HG02588 (cell line): ENCODE measurements at regions not wholly inside any gene's neighbourhood (a gene's known extent, or its start where the extent isn't known, plus 50 kb on each side); places are given as distances from the start of the nearest gene placed in this dataset.

Experiments
- ATAC-seq: cut with Tn5 transposase; IDR thresholded peaks from one replicate; pipeline ENCODE4 v1.9.1; 2021; ENCODE audit warnings: mild to moderate bottlenecking, moderate library complexity; ENCODE audit not compliant: unreplicated experiment

DNA sequence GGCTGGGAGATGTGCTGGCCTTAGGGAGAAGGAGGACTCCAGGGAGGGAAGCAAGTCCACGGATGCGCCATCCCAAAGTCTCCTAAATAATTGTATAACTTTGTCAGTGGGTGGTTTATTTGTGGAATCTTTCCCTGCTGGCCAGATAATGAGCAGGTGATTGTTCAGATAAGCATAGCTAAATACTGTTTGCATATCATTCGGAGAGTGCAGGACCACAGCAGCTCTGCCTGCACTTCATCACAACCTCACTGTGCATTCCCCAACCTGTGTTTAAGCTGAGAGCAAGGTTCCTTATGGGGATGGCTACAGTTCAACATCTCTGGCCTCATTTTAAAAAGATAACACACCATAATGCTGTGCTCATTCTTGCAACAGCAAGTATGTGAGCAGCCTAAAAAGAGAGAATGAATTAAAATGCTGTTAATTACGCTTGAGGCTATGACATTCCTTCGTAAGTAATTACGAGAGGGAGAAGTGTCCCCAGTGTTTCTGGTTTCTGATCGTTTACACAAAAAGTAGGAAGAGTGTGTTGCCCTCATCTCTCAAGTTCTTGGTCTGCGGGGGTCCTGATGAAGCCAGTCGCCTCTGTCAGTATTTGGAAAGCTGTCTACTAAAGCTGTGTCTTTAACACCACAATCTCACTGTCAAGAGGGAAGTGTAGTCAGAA, 272.0 kb upstream of the RORA start:
- ATAC-seq = no peak

- no peak for ATAC-seq
Observed at GRCh38 chr15:61500523-61500922, 271.4 kb upstream of the RORA start.

DNA sequence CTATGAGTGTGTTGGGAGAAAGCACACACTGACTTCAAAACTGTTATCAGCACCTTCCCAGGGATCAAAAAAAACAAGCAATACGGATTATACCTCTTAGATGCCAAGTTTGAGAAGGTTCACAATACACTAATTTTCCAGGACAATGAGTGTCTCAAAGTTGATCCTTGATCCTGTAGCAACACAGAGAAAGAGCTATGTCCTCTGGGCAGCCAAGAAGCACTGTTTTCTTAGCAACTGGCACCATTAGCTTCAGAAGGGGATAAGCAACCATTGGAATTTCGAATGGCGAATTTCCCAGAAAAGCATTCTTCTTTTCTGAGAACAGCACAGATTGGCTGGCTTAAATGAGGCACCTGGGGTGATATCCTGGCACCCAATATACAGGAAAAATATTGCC, 270.3 kb upstream of the RORA start:
- no peak for ATAC-seq

DNA sequence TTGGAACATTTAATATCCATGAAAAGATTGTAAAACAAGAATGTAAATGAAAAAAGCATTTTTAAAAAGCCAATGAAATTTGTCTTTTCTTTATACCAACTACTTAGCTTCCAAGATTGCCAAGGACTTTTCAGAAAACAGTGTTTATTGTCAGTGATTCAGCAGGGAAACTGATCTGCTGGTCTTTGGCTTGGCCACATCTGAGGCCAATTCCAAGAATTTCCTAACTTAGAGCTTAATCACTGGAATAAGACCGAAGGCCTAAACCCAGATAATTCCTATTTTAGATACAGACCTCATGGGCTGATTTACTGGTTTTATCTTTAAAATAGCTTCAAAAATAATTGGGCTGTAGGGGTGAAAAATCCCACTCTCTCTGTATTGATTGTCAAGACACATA, 260.5 kb upstream of the RORA start:
- no peak for ATAC-seq

GRCh38 chr15:61483599-61483998, 254.5 kb upstream of the RORA start:
- no peak for ATAC-seq

DNA sequence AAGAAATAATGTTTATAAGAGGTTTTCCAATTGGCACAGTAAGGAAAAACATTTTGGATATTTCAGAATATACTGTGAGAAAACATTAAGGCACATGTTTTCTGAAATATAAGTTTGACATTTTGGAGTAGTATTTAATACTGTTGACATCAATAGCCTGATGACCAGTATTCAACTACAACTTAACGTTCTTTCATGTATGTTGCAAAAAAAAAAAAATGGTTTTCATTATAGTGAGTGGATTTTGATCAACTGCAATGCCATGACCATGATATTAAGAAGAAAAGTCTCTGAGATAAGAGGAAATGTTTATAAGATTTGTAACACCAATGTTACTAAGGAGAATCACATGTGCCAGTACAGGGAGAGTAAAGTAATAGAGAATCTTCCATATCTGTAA, 252.8 kb upstream of the RORA start:
- no peak for ATAC-seq

DNA sequence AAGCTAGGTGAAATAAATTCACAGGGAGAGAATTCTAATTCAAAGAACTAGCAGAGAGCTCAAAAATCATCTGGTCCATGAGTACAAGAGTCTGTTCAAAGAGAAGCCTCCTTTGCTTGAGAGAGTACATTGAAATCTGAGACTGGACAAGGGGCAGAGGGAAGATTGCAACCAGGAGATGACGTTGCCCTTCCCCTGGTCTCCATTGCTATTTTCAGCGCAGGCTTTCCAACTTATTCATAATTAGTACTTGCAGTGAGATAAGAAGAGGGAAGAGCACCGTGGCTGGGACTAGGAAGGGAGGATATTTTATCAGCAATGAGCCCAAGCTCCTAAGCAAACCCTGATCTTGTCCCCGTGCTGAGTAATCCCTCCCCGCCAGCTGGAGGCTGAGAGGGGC, 251.8 kb upstream of the RORA start:
- ATAC-seq = no peak

- ATAC-seq = no peak
Observed at GRCh38 chr15:61480295-61480694, 251.2 kb upstream of the RORA start.

DNA sequence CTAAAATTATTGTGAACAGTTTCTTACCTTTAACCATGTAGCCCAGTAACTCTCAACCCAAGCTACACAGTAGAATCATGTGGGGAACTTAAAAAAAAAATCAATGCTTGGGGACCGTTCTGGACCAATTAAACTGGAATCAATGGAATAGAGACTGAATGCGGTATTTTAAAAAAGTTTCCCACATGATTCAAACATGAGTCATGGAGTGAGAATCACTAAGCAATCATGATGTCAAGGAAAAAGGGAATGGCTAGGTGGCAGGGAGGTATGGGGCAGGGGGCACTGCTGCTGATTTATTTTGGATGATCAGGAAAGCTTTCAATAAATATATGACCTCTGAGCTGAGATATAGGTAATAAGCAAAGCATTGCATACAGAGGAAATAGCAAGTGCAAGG, 250.5 kb upstream of the RORA start:
- ATAC-seq = no peak

GRCh38 chr15:61476741-61477140, 247.6 kb upstream of the RORA start:
- no peak for ATAC-seq

- ATAC-seq = no peak
Observed at GRCh38 chr15:61474796-61475195, 245.7 kb upstream of the RORA start.

DNA sequence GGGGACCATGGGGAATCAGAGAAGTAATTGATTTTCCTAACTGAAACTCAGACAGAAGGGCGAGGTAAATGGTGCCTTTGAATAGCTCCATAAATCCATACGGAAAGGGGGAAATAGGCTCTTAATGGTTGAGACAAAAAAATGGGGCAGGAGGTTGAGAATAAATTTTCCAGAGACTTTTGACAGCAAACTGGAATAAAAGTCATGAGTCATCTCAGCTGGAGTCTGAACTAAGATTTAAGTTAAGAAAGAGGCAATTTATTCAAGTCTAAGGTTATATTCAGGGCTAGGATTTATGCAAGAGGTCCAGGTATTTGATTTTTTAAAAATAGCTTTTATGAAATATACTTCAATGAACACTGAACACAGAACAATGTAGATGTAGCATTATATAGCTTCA, 238.7 kb upstream of the RORA start:
- no peak for ATAC-seq

GRCh38 chr15:61459785-61460707, 230.9 kb upstream of the RORA start:
- ATAC-seq = no peak

DNA sequence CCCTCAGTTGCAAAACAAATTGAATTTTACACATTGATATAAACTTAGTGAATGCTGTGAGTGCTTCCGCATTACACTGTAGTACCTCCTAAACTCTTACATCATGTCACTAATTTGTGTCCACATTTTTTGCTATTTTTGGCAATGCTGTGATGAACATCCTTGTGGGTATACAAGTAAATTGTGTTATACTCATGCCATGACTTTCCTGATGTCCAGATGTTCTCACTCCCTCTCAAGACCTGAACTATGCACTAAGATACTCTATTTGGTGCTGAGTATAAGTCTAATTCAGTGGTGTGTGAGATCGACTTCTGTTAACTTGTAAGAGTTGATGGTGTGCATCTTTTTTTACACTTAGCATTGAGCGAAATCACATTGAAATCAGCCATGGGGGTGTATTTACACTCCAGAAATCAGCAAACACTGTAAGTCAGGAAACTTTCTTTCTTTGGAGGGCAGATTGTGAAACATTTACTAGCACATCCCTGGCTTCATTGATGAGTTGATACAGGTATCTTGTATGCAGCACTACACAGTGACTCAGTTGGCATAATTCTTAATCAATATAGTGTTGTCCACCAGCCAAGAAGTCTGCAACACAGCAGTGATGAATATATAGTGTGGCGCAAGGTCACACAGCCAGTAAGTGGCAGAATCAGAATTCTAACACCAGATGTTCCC, 228.1 kb upstream of the RORA start:
- ATAC-seq = no peak

GRCh38 chr15:61449186-61449702, 220.1 kb upstream of the RORA start:
- no peak for ATAC-seq

DNA sequence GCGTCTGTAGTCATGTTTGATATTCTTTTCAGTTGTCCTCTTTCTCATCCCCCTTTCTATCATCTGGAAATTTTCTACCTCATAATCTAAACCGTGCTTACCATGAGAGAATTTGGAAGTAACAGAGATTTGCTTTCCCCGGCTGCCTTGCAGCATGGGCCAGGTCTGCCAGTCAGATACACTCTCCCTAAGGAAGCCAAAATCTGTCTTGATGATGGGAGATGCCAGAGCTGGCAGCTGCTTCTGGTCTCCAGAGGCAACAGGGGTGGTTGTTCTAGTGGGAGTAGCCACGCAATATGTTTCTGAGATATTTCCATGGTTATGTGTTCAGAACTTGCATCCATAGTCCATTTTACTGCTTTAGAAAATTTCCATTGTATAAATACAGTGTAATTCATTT, 218.9 kb upstream of the RORA start:
- no peak for ATAC-seq

GRCh38 chr15:61444585-61444984, 215.5 kb upstream of the RORA start:
- ATAC-seq = no peak

- ATAC-seq = no peak
Observed at GRCh38 chr15:61442821-61443220, 213.7 kb upstream of the RORA start.

- no peak for ATAC-seq
Observed at GRCh38 chr15:61441891-61442290, 212.8 kb upstream of the RORA start.

DNA sequence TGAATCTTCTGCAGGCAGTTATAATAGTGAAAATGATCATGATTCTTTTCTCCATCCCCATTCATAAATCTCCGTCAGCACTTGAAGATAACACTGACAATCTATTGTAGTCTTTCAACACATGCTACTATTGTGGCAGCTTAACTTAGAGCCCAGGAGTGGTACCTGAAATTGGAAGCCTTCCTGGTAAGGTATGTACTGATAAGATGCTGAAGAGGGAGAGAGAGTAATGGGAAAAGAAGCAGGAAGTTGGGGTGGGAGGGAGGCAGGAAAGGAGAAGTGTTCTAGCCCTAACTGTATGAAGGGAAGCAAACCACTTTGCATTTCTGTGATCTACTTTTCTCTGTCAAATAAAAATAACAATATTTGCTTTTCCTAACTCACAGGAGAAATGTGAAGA, 197.4 kb upstream of the RORA start:
- ATAC-seq = no peak

- no peak for ATAC-seq
Observed at GRCh38 chr15:61425934-61426333, 196.8 kb upstream of the RORA start.

DNA sequence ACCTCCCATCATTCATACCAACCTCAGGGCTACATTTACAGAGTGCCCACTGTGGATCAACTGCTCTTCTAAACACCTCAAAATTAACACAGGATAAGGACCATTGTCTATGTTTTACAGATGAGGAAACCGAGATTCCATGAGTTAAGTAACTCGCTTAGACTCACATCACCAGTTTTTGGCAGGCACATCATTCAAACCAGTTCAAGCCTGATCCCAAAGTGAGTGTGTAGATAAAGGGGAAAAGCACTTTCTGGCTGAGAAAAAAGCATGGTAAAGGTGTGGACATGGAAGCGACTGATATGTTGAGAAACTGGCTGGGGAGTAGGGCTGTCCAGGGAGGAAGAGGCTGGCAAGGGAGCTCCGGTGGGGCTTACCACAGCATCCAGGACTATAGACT, 193.7 kb upstream of the RORA start:
- ATAC-seq = no peak
